Cardiac fibroblast (primary cell): ENCODE measurements at regions not wholly inside any gene's neighbourhood (a gene's known extent, or its start where the extent isn't known, plus 50 kb on each side); places are given as distances from the start of the nearest gene placed in this dataset.

Source experiments
- DNase-seq, 2 donors: peaks; one replicate each; pipeline versions ENCODE4 v3.0.0 to v3.0.0-alpha.2; 2010; ENCODE audit warnings: low read depth in 2 of 2
- H3K4me3 ChIP-seq, 2 donors: replicated peaks in 1 of 2; 1 replicate in 1 of 2; 2 replicates in 1 of 2; pipeline ENCODE4 v1.5.1; 2011; ENCODE audit warnings: low read depth in 2 of 2, low read length in 2 of 2, mild to moderate bottlenecking in 2 of 2, moderate library complexity in 1 of 2
- TF ChIP-seq, protein P1 (sequence below): IDR thresholded peaks from one replicate; pipeline ENCODE4 v1.5.1; 2011; ENCODE audit warnings: low read depth, mild to moderate bottlenecking, low read length, inconsistent platforms

- DNase-seq = no peak
- H3K4me3 ChIP-seq = no peak overlapping the region
- TF ChIP-seq, protein P1, sequence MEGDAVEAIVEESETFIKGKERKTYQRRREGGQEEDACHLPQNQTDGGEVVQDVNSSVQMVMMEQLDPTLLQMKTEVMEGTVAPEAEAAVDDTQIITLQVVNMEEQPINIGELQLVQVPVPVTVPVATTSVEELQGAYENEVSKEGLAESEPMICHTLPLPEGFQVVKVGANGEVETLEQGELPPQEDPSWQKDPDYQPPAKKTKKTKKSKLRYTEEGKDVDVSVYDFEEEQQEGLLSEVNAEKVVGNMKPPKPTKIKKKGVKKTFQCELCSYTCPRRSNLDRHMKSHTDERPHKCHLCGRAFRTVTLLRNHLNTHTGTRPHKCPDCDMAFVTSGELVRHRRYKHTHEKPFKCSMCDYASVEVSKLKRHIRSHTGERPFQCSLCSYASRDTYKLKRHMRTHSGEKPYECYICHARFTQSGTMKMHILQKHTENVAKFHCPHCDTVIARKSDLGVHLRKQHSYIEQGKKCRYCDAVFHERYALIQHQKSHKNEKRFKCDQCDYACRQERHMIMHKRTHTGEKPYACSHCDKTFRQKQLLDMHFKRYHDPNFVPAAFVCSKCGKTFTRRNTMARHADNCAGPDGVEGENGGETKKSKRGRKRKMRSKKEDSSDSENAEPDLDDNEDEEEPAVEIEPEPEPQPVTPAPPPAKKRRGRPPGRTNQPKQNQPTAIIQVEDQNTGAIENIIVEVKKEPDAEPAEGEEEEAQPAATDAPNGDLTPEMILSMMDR = no peak
Observed at GRCh38 chr20:55488593-55488992, 516.7 kb downstream of the CBLN4 start.

DNA sequence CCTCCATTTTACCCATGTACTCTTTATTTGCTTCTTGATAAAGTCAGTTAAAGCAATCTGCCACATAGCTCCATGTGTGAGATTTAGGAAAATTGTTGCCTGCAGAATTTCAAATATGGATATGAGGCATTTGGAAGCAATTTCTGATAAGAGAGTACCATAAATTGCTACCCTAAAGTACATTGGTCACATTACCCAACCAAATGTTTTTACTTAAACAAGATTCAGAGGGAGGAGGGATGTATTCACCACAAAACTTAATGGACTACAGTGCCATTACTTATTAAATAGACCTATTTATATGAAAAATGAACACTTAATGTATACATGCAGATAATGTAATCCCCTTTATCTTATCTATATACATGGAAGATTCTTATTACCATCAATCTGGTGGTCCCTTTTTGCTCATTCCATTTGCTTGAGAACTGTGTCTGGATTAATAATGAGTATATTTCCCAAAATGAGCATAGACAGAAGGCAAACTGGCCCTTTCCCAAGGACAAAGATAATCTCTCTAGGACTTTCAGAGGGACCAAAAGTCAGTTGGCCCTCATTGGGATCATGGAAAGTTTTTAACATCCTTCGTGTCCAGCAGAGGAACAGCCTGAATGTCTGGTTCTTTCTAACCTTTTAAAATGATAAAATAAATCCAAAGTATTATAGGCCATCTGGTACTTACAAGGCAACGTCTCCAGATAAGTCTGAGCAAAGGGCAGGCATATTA is 526.4 kb downstream of the CBLN4 start:
- no peak for DNase-seq
- TF ChIP-seq, protein P1 = no peak
- no peak overlapping the region for H3K4me3 ChIP-seq

GRCh38 chr20:55472704-55473103 is 532.6 kb downstream of the CBLN4 start:
- DNase-seq = no peak
- H3K4me3 ChIP-seq = no peak overlapping the region
- TF ChIP-seq, protein P1 = no peak

GRCh38 chr20:55471052-55472006 is 534.0 kb downstream of the CBLN4 start:
- TF ChIP-seq, protein P1 = no peak
- no peak for DNase-seq
- H3K4me3 ChIP-seq = no peak overlapping the region

GRCh38 chr20:55469074-55469473 is 536.2 kb downstream of the CBLN4 start:
- no peak overlapping the region for H3K4me3 ChIP-seq
- DNase-seq = no peak
- TF ChIP-seq, protein P1 = no peak

- TF ChIP-seq, protein P1 = no peak
- DNase-seq = no peak
- H3K4me3 ChIP-seq = no peak overlapping the region
Observed at GRCh38 chr20:55461519-55461918, 543.8 kb downstream of the CBLN4 start.
